Right lobe of liver (tissue), 6 donors: ENCODE measurements at regions not wholly inside any gene's neighbourhood (a gene's known extent, or its start where the extent isn't known, plus 50 kb on each side); places are given as distances from the start of the nearest gene placed in this dataset.

Source experiments
- ATAC-seq, 4 donors: fragments of 200-7000 bp; cut with Tn5 transposase; one replicate each; pipeline ENCODE4 v1.9.1; 2020; ENCODE audit warnings: mild to moderate bottlenecking in 4 of 4, moderate library complexity in 4 of 4
- DNase-seq, 3 donors: peaks; one replicate each; pipeline ENCODE4 v3.0.0-alpha.2; 2020
- H3K27ac ChIP-seq, 3 donors: fragments of 200-600 bp; one replicate each; pipeline ENCODE4 v1.8.0; 2022
- H3K27me3 ChIP-seq, 2 donors: fragments of 200-600 bp; one replicate each; pipeline ENCODE4 v1.8.0; 2022
- H3K36me3 ChIP-seq, 4 donors: fragments of 200-600 bp; sonication (generic) in 1 of 4; one replicate each; pipeline versions ENCODE4 v1.5.1 to v1.8.0; 2017 to 2022; ENCODE audit warnings: control low read depth in 1 of 4
- H3K4me1 ChIP-seq, 4 donors: fragments of 200-600 bp; sonication (generic) in 1 of 4; one replicate each; pipeline versions ENCODE4 v1.5.1 to v1.8.0; 2017 to 2022; ENCODE audit warnings: control low read depth in 1 of 4
- H3K4me3 ChIP-seq, 3 donors: fragments of 200-600 bp; one replicate each; pipeline ENCODE4 v1.8.0; 2022
- H3K9me3 ChIP-seq, 4 donors: fragments of 200-600 bp; sonication (generic) in 1 of 4; one replicate each; pipeline versions ENCODE4 v1.5.1 to v1.8.0; 2017 to 2022; ENCODE audit warnings: control low read depth in 1 of 4
- CTCF ChIP-seq, 4 donors: fragments of 200-600 bp in 3 of 4; fragments of 450-650 bp in 1 of 4; IDR thresholded peaks; one replicate each; pipeline versions ENCODE4 v1.5.1 to v1.8.0; 2016 to 2022; ENCODE audit warnings: antibody characterized with exemption in 4 of 4, mild to moderate bottlenecking in 2 of 4
- POLR2A ChIP-seq: fragments of 450-650 bp; IDR thresholded peaks from one replicate; pipeline ENCODE4 v1.6.1; 2017; ENCODE audit warnings: antibody characterized with exemption, mild to moderate bottlenecking
- WGBS: methylation state at CpG from one replicate; pipeline ENCODE4 v1.1.6; 2018; ENCODE audit warnings: low coverage, low lambda C conversion rate; ENCODE audit not compliant: insufficient coverage; ENCODE audit errors: missing lambda C conversion rate; 5-methylcytosine and 5-hydroxymethylcytosine counted together
- intact Hi-C, 2 donors: fragments of 100-400 bp; cut with DNase I; formaldehyde crosslinking; loops; one replicate each; pipeline versions ENCODE4 v1.11.2 to v1.14.1; 2022
- donor health status: DM: no; HTN: yes; CAD: no.
- donor health status: DM: no; HTN: no; CAD: no.
- donor health status: DM: no; HTN: no; CAD: no.
- donor health status: DM: no; HTN: yes; CAD: no.
- donor health status: DM: no; HTN: yes; CAD: no.

DNA sequence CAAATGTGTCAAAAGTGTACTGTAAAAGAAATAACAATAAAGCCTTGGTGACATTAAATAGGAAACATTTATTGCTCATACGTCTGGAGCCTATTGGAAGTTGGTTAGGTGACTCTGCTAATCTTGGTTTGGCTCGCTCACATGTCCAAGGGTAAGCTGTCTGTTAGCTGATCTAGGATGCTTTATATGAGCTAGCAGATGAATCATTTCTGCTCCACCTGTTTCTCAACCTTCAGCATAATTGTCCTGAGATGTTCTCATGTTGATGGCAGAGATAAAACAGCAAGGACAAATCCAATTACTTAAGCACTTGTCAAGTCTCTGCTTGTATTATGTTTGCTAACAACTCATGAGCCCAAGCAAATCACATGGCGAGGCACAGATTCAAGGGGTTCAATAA is 56.0 kb upstream of the CD53 start:
- Histone ChIP-seq H3K36me3 (no peaks in the 10 kb centered on the region), H3K4me3 (no peak overlapping the region), H3K27me3 (no peaks in the 10 kb centered on the region), H3K9me3 (no peaks in the 10 kb centered on the region), H3K4me1 (no peaks in the 10 kb centered on the region), H3K27ac (no peak overlapping the region)
- ATAC-seq, result no peak
- TF ChIP-seq CTCF (IDR thresholded peaks at IDR 0.05) (no peak), POLR2A (no peak)
- DNase-seq, result no peak
- intact Hi-C loops, result no loop called here
- 56% methylated on average over 3 of the region's 3 CpGs for WGBS

DNA sequence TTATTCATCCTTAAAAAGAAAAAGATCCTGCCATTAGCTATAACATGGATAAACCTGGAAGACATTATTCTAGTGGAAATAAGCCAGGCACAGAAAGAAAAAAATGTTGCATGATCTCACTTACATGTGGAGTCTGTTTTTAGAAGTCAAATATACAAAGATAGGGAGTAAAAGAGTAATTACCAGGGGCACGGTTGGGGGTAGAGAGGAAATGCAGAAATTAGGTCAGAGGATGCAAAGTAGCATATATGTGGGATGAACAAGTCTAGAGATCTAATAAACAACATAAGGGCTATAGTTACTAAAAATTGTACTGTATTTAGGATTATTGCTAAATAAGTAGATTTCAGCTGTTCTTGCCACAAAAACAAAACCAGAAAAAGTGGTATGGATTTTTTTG is 61.4 kb upstream of the CD53 start:
- WGBS, result 16% methylated on average over 1 of the region's 1 CpG

DNA sequence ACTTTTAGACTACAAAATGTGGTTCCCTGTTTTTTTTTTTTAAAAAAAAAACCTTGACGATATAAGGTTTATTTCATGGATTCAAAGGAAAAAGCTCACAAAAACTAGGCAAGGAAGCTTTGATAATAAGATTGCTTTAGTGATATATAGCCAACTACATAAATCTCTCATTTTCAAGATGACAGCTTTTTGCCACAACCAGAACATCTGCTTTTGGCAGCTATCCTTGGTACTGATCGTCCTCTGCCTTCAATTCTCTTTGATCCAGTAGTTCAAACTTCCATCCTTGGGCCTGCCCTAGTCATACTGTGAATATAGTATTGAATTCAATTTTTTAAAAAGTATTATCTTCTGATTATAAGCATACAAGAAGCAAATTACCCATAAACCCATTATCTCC is 72.9 kb upstream of the CD53 start:
- no peak for TF ChIP-seq CTCF (IDR thresholded peaks at IDR 0.05)
- TF ChIP-seq POLR2A, result no peak
- no peaks in the 10 kb centered on the region for H3K4me1 ChIP-seq
- no peaks in the 10 kb centered on the region for H3K9me3 ChIP-seq
- intact Hi-C loops, result no loop called here
- ATAC-seq (no peak), DNase-seq (no peak)
- no peak overlapping the region for H3K4me3 ChIP-seq
- H3K36me3 ChIP-seq, result no peaks in the 10 kb centered on the region
- 39% methylated on average over 2 of the region's 2 CpGs for WGBS
- no peaks in the 10 kb centered on the region for H3K27me3 ChIP-seq
- H3K27ac ChIP-seq, result no peak overlapping the region

More for the DNA sequence above, 61.4 kb upstream of the CD53 start:
- no peak for DNase-seq
- Histone ChIP-seq H3K9me3 (no peaks in the 10 kb centered on the region), H3K4me3 (no peak overlapping the region), H3K4me1 (no peaks in the 10 kb centered on the region), H3K36me3 (no peaks in the 10 kb centered on the region), H3K27ac (no peak overlapping the region), H3K27me3 (no peaks in the 10 kb centered on the region)
- ATAC-seq, result no peak
- intact Hi-C loops, result no loop called here
- TF ChIP-seq CTCF (IDR thresholded peaks at IDR 0.05) (no peak), POLR2A (no peak)

GRCh38 chr1:110798691-110799256 is 74.2 kb upstream of the CD53 start:
- no peak for ATAC-seq
- Histone ChIP-seq H3K4me3 (no peak overlapping the region), H3K27ac (no peak overlapping the region), H3K9me3 (no peaks in the 10 kb centered on the region), H3K4me1 (no peaks in the 10 kb centered on the region), H3K36me3 (no peaks in the 10 kb centered on the region), H3K27me3 (no peaks in the 10 kb centered on the region)
- TF ChIP-seq POLR2A, result no peak
- no peak for TF ChIP-seq CTCF (IDR thresholded peaks at IDR 0.05)
- DNase-seq, result no peak
- WGBS, result 61% methylated on average over 3 of the region's 3 CpGs
- intact Hi-C loops, result no loop called here

DNA sequence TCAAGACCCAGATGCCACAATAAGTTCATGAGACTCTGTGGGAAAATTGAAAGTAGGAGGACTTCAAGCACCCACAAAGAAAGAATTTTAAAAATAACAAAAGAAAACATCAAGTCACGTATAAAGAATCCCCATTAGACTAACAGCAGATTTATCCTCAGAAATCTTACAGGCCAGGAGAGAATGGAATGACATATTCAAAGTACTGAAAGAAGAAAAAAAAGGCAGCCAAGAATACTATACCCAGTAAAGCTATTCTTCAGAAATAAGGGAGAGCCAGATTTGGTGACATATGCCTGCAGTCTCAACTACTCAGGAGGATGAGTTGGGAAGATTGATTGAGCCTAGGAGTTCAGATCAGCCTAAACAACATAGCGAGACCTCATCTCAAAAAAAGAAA is 84.3 kb upstream of the CD53 start:
- WGBS, result 62% methylated on average over 2 of the region's 2 CpGs
- intact Hi-C loops, result loop anchor here in 1 of 2 donors (10.0 kb wide), 2 partner anchors 174 to 234 kb away; no protein-coding TSS in a partner anchor
- TF ChIP-seq CTCF (IDR thresholded peaks at IDR 0.05) (no peak), POLR2A (no peak)
- DNase-seq (no peak), ATAC-seq (no peak)
- H3K36me3 ChIP-seq, result no peaks in the 10 kb centered on the region
- H3K4me1 ChIP-seq, result no peaks in the 10 kb centered on the region
- H3K27ac ChIP-seq, result no peak overlapping the region
- no peak overlapping the region for H3K4me3 ChIP-seq
- no peaks in the 10 kb centered on the region for H3K9me3 ChIP-seq
- no peaks in the 10 kb centered on the region for H3K27me3 ChIP-seq
